HG03342 (cell line): ENCODE measurements at regions not wholly inside any gene's neighbourhood (a gene's known extent, or its start where the extent isn't known, plus 50 kb on each side); places are given as distances from the start of the nearest gene placed in this dataset.
"Not testable (repeated sequence)": the region's sequence is repeated elsewhere in the genome, so short reads cannot be mapped to it uniquely, and the experiment has no call there.

Experiments
- ATAC-seq: cut with Tn5 transposase; IDR thresholded peaks from one replicate; pipeline ENCODE4 v1.9.1; 2021; ENCODE audit warnings: mild to moderate bottlenecking, moderate library complexity; ENCODE audit not compliant: unreplicated experiment

GRCh38 chr2:56768973-56769372 lies 585.2 kb downstream of the CCDC85A start:
- ATAC-seq, result no peak

- no peak for ATAC-seq
Measured at GRCh38 chr2:56770490-56770889, 586.7 kb downstream of the CCDC85A start.

GRCh38 chr2:56784046-56784445 lies 600.3 kb downstream of the CCDC85A start:
- no peak for ATAC-seq

- no peak for ATAC-seq
Measured at GRCh38 chr2:56801214-56801613, 617.4 kb downstream of the CCDC85A start.

GRCh38 chr2:56801770-56802169 lies 618.0 kb downstream of the CCDC85A start:
- no peak for ATAC-seq

GRCh38 chr2:56803596-56803995 lies 619.8 kb downstream of the CCDC85A start:
- no peak for ATAC-seq

- no peak for ATAC-seq
Measured at GRCh38 chr2:56806924-56807323, 623.1 kb downstream of the CCDC85A start.

- ATAC-seq, result no peak
Measured at GRCh38 chr2:56807861-56808260, 624.1 kb downstream of the CCDC85A start.

GRCh38 chr2:56811401-56811800 lies 627.6 kb downstream of the CCDC85A start:
- ATAC-seq, result no peak

GRCh38 chr2:56812432-56812831 lies 628.6 kb downstream of the CCDC85A start:
- ATAC-seq, result no peak

- no peak for ATAC-seq
Measured at GRCh38 chr2:56813490-56813889, 629.7 kb downstream of the CCDC85A start.

- ATAC-seq, result no peak
Measured at GRCh38 chr2:56816666-56817065, 632.9 kb downstream of the CCDC85A start.

- ATAC-seq, result no peak
Measured at GRCh38 chr2:56831780-56832179, 648.0 kb downstream of the CCDC85A start.

- no peak for ATAC-seq
Measured at GRCh38 chr2:56834686-56835085, 650.9 kb downstream of the CCDC85A start.

GRCh38 chr2:56840009-56840408 lies 656.2 kb downstream of the CCDC85A start:
- not testable (repeated sequence) for ATAC-seq

GRCh38 chr2:56860991-56861390 lies 677.2 kb downstream of the CCDC85A start:
- no peak for ATAC-seq

GRCh38 chr2:56871644-56872043 lies 687.9 kb downstream of the CCDC85A start:
- ATAC-seq, result no peak

GRCh38 chr2:56874717-56875116 lies 690.9 kb downstream of the CCDC85A start:
- no peak for ATAC-seq

GRCh38 chr2:56889738-56890137 lies 705.9 kb downstream of the CCDC85A start:
- ATAC-seq, result no peak

GRCh38 chr2:56892382-56892781 lies 708.6 kb downstream of the CCDC85A start:
- ATAC-seq, result no peak

- ATAC-seq, result no peak
Measured at GRCh38 chr2:56898986-56899385, 715.2 kb downstream of the CCDC85A start.

GRCh38 chr2:56912490-56912889 lies 728.7 kb downstream of the CCDC85A start:
- ATAC-seq, result no peak

- ATAC-seq, result no peak
Measured at GRCh38 chr2:56918790-56919189, 735.0 kb downstream of the CCDC85A start.

GRCh38 chr2:56933976-56934375 lies 750.2 kb downstream of the CCDC85A start:
- ATAC-seq, result no peak
